ENCODE measurements at regions not wholly inside any gene's neighbourhood (a gene's known extent, or its start where the extent isn't known, plus 50 kb on each side); places are given as distances from the start of the nearest gene placed in this dataset.
A peak's percentile ranks its signal among the peaks of the same experiment; 100 is the strongest.

DNA sequence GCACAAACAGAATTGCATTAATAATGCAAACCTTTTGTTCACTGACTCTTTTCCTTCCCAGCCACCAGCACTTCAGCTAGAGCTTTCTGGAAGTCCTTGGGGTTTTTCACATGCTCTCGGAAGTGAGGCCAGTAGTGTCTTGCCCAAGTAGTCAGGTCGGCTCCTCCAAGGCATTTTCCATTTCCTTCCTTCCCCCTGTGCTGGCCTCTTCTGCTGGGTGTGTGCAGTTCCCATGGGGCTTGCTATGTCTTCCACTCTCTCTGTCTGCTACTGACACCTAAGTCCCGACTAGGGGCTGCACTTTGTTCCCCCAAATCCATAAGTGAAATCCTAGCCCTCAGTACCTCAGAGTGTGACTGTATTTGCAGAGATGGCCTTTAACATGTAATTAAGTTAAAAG lies 175.6 kb upstream of the BMPER start:
- DNase-seq: no peak

DNA sequence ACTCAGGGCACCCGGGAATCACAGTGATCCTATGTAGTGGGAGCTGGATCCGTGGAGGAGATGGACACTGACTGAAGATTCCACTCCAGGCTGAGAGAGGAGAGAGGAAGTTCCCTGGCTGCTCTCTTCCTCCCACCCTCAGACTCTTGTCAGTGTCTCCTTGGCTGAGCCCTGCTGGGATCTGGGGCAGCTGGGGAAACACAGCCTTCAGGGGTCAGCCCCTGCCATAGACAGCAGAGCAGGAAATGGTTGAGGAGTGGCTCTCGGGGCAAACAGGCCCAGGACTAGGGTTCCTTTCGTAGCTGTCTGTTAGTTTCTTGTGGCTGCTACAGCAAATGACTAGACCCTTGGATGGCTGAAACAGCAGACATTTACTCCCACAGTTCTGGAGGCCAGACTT lies 174.4 kb upstream of the BMPER start:
- no peak for DNase-seq

DNA sequence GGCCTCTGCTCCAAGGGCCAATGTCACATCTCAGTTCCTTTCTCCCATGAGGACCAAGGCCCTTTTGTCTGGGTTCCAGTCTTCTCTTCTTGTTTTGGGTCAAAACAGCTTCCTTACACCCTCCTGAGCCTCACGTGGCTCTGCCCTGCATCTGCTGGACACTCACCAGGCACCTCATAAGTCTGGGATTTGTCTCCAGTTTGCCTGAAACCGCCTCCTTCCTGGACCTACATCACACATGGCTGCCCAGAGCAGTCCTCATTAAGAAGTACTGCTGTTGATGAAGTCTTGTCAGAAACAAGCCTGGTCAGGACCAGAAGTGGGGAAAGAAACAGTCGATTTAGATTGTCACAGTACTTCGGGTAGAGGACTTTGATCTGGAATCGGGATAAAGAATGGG lies 173.4 kb upstream of the BMPER start:
- DNase-seq: no peak

DNA sequence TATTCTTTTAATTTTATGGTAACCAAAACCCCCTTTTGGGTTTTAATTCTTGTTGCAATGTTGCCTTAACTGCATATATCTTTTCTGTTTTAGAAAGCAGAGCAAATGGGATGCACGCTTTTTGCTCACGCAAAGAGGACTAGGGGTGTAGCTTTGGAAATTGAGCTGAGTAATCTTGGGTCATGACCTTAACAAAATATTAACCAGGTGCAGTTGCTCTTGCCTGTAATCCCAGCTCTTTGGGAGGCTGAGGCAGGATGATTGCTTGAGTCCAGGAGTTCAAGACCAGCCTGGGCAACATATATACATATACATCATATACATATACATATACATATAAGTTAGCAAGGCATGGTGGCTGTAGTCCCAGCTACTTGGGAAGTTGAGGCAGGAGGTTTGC lies 172.9 kb upstream of the BMPER start:
- no peak for DNase-seq

DNA sequence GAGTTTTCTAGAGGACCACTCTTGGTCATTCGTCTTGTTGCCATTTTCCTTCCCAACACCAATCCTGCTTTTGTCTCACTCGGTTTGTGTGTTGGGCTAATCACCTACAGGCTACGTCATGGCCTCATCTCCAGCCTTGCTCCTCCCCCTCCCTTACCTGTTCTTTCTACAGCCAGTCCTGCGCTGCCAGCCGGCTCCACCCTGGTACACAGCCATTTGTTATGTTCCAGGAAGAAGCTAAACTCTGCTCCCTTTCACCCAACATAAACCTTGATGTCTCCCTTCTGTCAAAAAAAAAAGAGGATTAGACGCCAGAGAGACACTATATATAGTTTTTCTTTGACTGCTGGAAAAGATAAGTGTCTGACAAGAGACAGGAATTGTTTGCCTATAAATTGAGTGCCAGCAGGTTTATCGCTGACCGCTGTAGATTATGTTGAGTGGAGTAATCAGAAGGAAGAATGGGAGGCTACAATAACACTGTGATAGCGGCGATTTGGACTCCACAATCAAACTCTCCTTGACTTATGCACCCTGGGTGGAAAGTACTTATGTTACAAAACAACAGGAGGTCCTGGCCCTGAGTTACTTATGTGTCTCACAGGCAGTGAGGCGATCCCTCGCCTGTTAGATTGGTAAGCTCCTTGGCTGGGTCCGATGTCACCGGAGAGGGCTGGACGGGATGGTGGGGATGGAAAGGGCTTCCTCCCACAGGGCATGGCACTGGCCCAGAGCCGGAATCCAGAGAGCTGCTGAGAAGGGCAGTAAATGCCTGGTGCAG lies 171.3 kb upstream of the BMPER start:
- no peak for DNase-seq

DNA sequence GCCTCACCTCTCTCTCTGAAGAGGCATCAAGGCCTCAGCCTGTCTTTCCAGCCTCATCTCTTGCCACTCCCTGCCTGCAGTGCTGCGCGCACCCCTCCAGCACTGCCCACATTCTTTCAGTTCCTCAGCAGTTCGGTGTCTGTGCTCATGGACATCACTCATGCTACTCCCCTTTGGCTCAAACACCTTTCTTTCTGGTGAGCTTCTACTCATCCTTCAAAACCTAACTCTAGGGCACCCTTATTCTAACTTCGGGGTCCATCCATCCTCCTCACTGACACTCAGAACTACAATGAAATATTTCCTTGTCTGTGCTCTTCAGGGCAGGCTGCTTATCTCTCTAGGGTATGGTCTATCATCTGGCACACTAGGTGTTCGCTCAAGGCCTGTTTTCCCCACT lies 169.9 kb upstream of the BMPER start:
- no peak for DNase-seq

DNA sequence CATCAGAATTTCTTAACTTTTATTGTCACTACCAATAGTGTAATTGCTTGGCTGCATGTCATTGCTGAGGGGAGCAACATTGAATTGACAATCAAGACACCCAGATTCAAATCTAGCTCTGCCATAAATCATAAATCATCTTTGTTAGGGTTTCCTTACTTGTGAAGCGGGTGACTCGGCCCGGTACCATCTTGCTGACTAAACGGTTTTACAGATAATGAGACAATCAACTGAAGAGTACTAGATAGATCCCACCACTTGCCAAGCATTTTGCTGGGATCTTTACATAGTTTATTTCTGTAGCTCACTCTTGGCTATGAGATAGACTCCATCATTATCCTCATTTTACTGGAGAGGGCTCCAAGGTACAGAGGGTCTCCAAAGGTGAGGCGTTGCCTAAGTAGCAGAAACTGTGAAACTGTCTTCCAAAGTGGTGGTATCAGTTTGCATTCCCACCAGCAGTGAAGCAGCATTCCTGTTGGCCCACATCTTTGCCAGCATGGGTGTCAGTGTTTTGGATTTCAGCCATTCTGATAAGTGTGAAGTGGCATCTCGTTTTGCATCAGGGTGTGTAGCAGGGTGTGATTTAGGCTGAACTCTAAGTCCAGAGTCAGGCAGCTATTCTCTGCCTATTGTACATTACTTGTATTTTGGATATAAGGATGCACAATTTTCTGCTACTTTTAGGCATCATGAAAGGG lies 168.7 kb upstream of the BMPER start:
- DNase-seq: no peak

DNA sequence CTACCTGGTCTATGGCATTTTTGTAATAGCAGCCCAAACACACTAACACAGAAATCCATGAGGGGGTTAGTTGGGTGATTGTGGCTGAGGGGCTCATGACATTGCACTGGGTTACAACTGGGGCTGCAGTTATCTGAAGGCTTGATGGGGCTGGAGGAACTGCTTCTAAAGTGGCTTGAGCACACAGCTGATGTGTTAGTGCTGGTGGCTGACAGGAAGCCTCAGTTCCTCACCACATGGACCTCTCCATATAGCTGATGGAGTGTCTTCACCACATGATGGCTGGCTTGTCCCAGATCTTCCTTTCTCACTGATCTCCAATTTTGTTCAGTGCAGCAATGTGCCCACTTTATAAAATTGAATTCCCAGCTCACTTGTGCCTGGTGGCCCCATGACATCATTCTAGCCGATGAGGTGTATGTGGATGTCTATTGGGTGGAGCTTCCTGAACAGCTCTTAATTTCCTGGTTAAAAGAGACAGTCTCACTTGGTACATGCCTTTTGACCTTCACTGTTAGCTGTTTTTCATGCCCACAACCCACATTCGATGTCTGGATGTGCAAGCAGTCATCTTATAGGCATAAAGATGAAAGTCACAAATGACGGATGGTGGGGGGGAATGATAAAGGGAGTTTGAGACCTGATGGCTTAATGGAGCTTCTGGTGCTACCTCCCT lies 166.9 kb upstream of the BMPER start:
- DNase-seq: peak in 1 of 2 donors; percentile 8

DNA sequence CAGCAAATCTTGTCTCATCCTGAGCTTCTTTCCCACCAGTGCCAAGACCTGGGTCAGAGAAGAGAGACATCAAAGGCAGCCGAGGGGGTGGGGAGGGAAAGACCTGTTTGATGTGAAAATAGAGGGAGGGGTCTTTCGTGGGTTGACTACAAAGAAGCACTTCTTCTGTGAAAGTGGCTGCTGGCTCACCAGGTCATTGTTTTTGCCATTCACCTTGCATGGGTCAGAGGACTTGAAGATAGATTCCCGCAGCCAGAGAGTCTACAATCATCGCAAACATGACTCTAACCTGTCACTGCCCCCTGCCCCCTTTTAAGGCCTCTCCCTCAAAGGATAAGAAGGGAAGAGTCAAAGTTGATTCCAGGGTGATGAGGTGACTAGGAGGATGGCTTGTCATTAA lies 166.1 kb upstream of the BMPER start:
- DNase-seq: no peak

DNA sequence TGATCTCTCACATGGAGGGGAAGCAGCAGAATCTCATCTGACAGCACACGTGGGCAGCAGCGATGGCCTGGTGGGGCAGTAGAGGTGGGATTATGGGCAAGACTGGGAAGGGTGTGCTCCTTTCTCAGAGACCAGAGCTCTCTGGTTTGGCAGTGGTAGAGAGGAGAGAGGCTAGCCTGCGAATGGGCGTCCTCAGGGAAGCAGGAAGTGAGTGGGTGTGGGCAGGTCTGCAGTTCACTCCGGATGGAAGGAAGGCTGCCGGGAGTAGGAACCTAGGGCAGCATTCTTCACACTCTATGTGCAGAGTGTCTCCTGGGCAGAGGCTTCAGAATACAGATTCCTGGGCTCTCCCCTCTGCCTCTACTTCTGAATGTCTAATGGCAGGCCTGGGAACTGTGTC lies 162.8 kb upstream of the BMPER start:
- no peak for DNase-seq

DNA sequence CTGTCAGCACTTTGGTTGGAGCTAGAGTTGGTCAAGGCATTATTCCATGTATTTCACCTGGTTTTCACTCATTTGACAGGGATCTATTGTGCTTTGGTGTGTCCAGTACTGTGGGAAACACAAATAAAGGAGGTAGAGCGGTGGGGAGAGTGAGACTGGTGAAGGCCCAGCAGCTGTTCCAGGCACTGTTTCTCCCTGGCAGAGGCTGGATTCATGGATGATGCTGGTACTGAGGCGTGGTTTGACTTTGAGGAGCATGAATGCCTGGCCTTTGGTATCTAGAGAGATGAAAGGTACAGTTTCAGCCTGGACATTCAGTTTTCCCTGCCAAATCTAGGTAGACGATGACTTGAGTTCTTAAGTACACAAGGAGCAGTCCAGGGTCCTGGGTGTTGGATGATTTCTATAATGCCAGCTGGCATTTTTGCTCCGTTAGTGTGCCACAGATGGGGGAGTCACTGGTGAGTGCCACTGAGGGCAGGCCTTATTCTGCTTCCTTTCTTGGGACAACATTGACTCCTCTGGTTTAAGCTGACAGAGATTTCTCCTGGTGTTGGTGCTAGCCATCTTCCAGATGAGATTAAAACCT lies 162.2 kb upstream of the BMPER start:
- no peak for DNase-seq

DNA sequence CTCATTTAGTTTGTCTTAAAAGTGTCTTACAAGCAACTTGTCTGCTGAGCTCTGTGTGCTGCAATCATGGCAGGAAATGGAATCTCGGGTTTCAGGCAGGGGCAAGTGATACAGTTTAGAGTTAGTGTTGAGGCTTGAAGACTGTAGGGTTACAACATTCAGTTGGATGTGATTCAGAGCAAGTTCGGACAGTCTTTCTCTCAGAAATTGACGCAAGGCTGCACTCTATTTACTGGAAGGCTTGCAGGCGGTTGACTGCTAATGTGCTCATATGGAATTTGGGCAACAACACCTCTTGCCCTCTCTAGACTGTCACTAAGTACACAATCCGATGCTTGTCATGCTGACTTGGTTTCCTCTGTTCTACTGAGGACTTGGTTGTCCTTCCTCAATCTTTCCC lies 161.7 kb upstream of the BMPER start:
- no peak for DNase-seq

DNA sequence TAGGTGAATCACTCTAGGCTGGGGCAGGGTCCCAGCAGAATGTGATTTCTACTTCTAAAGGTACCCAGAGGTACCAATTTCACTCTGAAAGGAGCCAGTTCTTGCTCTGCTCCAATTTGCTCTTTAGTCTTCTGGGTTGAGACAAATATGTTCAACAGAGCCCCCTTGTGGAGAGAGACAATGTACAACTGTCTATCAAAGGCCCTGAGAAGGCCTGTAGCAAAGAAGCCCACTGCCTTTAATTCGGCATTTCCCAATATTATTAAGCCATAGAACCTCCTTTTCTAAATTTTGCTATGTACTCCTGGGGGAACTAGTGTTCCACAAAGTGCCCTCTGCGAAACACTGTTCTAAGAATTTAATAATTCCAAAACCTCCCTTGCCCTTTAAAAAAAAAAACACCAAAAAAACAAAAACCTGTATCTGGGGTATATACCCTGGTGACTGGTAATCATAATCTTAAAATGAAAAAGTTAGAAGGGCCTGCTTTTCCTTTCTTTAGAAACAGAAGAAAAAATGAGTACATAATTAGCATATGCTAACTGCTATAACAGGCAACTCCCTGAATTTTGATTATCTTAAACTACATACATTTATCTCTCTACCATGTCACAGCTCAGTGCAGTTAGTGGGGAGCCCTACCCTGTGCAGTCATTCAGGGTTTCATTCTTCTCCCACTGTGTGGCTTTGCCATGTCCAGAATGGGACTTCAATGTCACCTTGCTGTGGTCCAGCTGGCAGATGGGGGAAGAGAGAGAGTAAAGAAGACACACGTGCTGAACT lies 160.9 kb upstream of the BMPER start:
- DNase-seq: peak in 1 of 2 donors; percentile 25

DNA sequence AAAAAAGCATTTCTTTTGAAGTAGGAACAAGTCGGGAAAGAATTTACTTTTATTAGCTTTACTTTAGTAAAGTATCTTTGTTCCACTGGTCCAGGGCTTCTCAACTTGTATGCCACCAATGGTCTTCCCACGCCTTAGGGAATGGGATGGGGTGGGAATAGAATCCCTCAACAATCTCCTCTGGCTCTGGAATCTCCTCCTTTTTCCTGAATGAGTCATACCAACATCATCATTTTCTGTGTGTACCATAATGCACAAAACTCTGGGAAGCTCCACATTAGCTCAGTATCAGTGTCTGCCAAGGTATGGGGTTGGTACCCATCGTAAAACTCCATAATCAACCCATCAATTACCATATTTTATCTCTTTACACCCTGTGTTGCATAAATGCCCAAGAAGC lies 159.4 kb upstream of the BMPER start:
- no peak for DNase-seq

DNA sequence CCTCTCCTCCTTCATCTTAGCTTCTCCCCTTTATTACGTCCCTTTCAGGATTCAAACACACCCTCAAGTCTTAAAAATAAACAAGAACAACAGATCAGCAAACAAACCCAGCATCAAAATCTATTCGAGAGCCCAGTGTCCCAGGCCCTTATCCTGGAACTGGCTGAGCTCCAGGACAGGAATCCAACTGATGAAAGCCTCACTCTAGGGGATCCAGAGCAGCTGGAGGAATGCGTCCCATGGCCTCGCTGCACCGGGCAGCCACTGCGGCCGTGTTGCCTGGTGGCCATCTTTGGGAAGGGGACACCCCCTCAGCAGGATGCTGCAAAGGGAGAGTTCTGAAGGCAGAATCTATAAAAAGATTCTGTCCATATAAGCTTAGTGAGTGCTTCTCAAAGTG lies 156.5 kb upstream of the BMPER start:
- DNase-seq: no peak

DNA sequence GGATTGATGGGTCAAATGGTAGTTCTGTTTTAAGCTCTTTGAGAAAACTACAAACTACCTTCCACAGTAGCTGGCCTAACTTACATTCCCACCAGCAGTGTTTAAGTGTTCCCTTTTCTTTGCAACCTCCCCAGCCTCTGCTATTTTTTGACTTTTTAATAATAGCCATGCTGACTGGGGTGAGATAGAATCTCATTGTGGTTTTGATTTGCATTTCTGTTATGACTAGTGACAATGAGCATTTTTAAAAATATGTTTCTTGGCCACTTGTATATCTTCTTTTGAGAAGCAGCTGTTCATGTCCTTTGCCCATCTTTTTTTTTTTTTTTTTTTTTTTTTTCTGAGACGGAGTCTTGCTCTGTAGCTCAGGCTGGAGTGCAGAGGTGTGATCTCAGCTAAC lies 155.2 kb upstream of the BMPER start:
- no peak for DNase-seq

DNA sequence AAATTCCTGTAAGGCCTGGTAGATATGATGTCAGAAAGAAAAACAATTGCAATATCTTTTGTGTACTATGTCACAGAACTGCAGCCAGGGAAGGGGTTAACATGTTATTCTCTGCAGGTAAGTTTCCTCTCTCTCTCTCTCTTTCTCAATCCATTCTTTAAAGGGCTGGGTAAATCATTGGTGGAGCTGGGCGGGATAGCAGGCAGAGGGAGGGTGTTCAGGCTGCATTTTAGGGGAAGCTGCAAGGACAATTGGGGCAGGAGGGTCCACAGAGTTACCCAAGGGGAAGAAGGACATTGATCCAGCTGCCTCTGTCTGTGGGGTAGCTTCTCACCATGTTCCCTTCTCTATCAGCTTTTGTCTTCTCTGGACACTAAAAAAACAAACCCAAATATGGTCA lies 153.9 kb upstream of the BMPER start:
- no peak for DNase-seq

DNA sequence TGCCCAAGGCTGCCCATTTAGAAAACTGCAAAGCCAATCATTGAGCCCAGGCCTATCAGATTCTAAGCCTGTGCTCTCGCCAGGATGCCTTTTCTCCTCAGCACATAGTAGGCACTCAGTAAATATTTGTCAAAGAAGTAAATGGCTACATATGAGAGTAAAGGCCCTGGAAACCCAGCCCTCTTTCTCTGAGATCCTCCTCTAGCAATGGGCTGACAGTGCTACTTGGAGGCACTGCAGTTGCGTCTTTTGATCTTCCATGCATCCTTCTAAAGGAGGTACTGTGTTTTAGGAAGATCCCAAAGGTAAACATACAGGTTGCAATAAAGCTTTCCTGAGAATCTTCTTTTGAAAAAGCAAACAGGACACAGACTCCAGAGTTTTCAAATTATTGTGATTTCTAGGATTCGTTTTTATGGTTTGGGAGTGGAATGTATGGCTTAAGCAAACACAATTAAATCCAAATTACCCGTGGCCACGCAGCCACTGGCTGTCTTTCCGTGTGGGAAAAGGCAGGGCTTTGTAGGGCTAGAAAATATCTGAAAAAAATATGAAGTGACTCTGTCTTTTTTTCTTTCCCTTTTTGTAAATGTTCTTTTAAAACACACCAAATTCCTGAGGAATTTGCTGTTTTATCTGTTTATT lies 151.3 kb upstream of the BMPER start:
- DNase-seq: no peak

DNA sequence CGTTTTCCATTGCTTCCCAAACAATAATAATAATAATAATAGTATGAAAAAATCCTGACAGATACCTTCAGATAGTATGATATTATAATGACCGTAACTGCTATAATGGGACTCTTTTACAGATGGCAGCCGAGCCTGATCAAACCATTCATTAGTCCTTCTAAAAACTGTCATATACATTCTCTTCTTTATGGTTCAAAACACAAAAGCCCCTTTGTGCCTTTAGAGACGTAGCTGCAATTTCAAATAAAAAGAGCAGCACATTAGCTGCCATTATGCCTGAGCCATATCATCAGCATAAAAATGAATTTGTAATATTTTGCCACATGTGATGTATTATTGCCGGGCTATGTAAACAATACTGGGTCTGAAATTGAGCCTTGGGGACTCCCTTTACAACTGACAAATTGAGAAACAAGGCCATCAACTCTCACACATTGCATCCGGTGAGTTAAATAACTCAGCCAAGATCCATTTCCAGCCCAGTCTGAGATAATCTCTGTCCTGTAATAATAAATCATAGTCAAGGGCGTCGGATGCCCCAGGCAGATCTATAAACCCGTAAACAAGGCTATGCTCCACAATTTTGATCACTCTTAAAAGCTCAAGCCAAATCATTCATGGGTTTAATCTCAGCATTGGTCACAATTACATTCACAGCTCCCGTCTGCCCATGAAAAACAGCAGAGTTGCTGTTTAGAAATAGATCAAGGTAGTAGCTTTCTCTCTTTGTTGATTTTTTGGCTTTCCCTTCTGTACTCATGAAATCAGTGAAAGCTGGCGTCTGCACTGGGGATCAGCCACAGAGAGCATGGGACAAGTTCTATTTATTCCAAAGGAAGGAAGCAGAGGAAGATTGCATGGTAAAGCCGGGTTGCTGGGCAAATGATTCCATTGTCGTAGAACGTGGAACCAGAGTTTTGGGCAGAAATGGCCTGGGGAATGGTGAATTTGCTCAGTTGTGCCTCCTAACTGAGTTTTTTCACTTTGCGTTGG lies 150.1 kb upstream of the BMPER start:
- DNase-seq: no peak

DNA sequence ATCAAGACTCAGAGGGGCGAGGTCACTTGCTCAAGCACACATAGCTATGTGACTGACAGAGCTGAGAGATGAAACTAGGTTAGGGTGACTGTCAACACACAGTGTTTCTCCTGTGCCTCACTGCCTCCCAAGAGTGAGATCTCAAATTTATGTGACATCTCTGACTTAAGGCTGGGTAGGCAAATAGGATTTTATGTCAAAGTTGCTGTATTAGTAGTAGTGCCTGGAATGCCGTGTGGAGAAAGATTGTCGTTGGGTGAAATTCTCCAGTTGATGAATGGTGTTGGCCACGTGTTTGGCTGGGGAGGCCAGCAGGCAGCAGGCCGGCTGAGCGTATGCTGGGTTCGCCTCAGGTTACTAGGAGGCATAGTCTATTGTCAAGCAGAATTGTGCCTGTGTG lies 148.3 kb upstream of the BMPER start:
- DNase-seq: no peak

DNA sequence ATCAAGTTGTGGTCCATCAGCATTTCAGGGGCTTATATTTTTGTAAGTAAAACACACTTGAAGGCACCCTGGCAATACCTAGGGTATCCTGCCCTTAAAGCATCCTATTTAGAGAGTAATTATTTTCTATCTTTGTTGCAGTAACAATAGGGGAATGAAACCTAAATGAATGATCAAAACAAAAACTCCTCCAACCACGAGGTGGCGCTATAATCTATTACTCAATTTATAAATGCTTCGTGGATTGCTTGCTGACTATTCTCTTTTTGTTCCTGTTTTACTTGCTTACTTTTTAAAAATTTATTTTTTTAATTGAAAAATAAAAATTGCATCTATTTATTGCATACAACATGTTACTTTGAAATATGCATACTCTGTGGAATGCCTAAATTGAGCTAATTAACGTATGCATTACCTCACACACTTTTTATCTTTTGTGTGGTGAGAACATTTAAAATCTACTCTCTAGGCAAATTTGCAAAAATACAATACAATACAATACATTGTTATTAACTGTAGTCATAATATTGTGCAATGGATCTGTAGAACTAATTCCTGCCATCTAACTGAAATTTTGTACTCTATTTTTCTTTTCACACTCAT lies 147.7 kb upstream of the BMPER start:
- DNase-seq: peak in 1 of 2 donors; percentile 15
